HCT116 (cell line): ENCODE measurements at regions not wholly inside any gene's neighbourhood (a gene's known extent, or its start where the extent isn't known, plus 50 kb on each side); places are given as distances from the start of the nearest gene placed in this dataset.

Experiments used
- CEBPB ChIP-seq: IDR thresholded peaks from 2 replicates; pipeline ENCODE4 v1.6.1; 2012; ENCODE audit warnings: low read depth
- CTCF ChIP-seq, 3 experiments: fragments of 200-600 bp in 1 of 3; sonication (generic) in 1 of 3; IDR thresholded peaks in 2 of 3; conservative IDR thresholded peaks in 1 of 3; 2 replicates each; pipeline ENCODE4 v1.5.1; 2012 to 2017; ENCODE audit warnings: low read depth in 2 of 3, low read length in 2 of 3, antibody characterized with exemption in 1 of 3, borderline replicate concordance in 1 of 3, control low read depth in 1 of 3, mild to moderate bottlenecking in 1 of 3, mixed read lengths in 1 of 3, mixed run types in 1 of 3, moderate library complexity in 1 of 3; ENCODE audit not compliant: insufficient read depth in 1 of 3
- EZH2 ChIP-seq: fragments of 200-600 bp; sonication (generic); IDR thresholded peaks from 2 replicates; pipeline ENCODE4 v1.6.1; 2017; ENCODE audit warnings: antibody characterized with exemption, mixed run types
- EZH2phosphoT487 ChIP-seq: fragments of 200-600 bp; IDR thresholded peaks from 2 replicates; pipeline ENCODE4 v1.6.1; 2018; ENCODE audit warnings: antibody characterized with exemption, borderline replicate concordance
- POLR2A ChIP-seq: IDR thresholded peaks from 2 replicates; pipeline ENCODE4 v1.7.0; 2011; ENCODE audit warnings: borderline replicate concordance; ENCODE audit not compliant: insufficient read depth, insufficient read length; ENCODE audit errors: extremely low read depth
- POLR2AphosphoS5 ChIP-seq: IDR thresholded peaks from 2 replicates; pipeline ENCODE4 v1.6.1; 2011; ENCODE audit warnings: mild to moderate bottlenecking, low read depth, low read length, moderate library complexity
- REST ChIP-seq: IDR thresholded peaks from 2 replicates; pipeline ENCODE4 v1.6.1; 2012; ENCODE audit warnings: low read depth
- SP1 ChIP-seq: IDR thresholded peaks from 2 replicates; pipeline ENCODE4 v1.6.1; 2012; ENCODE audit warnings: low read depth

GRCh38 chr6:125655511-125655910, 93.9 kb upstream of the HEY2 start:
- TF ChIP-seq EZH2phosphoT487: no peak
- no peak for TF ChIP-seq CTCF (IDR thresholded peaks at IDR 0.05 in 2 of 3, conservative IDR thresholded peaks at IDR 0.05 in 1 of 3; ENCODE audit: borderline replicate concordance in 1 of 3, insufficient read depth in 1 of 3, low read depth in 2 of 3, low read length in 2 of 3)
- no peak for TF ChIP-seq POLR2AphosphoS5
- no peak for TF ChIP-seq CEBPB
- no peak for TF ChIP-seq POLR2A
- no peak for TF ChIP-seq EZH2
- TF ChIP-seq SP1: no peak
- no peak for TF ChIP-seq REST
